WERI-Rb-1 (cell line): ENCODE measurements at regions not wholly inside any gene's neighbourhood (a gene's known extent, or its start where the extent isn't known, plus 50 kb on each side); places are given as distances from the start of the nearest gene placed in this dataset.

Source experiments
- DNase-seq: peaks from one replicate; pipeline ENCODE4 v3.0.0-alpha.2; 2020
- H3K27ac ChIP-seq: fragments of 250-450 bp; sonication (Bioruptor Pico); 2 replicates; pipeline ENCODE4 v1.5.1; 2020; ENCODE audit warnings: mild to moderate bottlenecking, moderate library complexity
- H3K27me3 ChIP-seq: fragments of 250-450 bp; sonication (Bioruptor Pico); 2 replicates; pipeline ENCODE4 v1.5.1; 2021; ENCODE audit warnings: mild to moderate bottlenecking, low read depth, moderate library complexity; ENCODE audit not compliant: insufficient read depth, severe bottlenecking
- H3K36me3 ChIP-seq: fragments of 250-450 bp; sonication (Bioruptor Pico); 2 replicates; pipeline ENCODE4 v1.5.1; 2020; ENCODE audit warnings: mild to moderate bottlenecking, moderate library complexity
- H3K4me3 ChIP-seq: 2 replicates; pipeline ENCODE4 v1.5.1; 2011; ENCODE audit warnings: low read depth, mild to moderate bottlenecking, control low read depth, low read length
- H3K9me3 ChIP-seq: fragments of 250-450 bp; sonication (Bioruptor Pico); 2 replicates; pipeline ENCODE4 v1.5.1; 2021; ENCODE audit warnings: mild to moderate bottlenecking, moderate library complexity; ENCODE audit not compliant: severe bottlenecking
- CTCF ChIP-seq: IDR thresholded peaks from 2 replicates; pipeline ENCODE4 v1.5.1; 2011; ENCODE audit warnings: low read depth, mild to moderate bottlenecking, control low read depth, inconsistent platforms, low read length

- Histone ChIP-seq H3K36me3 (no peaks in the 10 kb centered on the region), H3K9me3 (no peaks in the 10 kb centered on the region), H3K4me3 (no peak overlapping the region), H3K27ac (no peak overlapping the region), H3K27me3 (no peaks in the 10 kb centered on the region)
- no peak for TF ChIP-seq CTCF
- no peak for DNase-seq
Measured at GRCh38 chr13:90709319-90709718, 638.2 kb upstream of the MIR17HG start.

GRCh38 chr13:90710164-90710759 is 637.2 kb upstream of the MIR17HG start:
- DNase-seq: no peak
- Histone ChIP-seq H3K27me3 (no peaks in the 10 kb centered on the region), H3K9me3 (no peaks in the 10 kb centered on the region), H3K4me3 (no peak overlapping the region), H3K27ac (no peak overlapping the region), H3K36me3 (no peaks in the 10 kb centered on the region)
- TF ChIP-seq CTCF: no peak

- H3K27ac ChIP-seq: no peak overlapping the region
- DNase-seq: no peak
- H3K27me3 ChIP-seq: no peaks in the 10 kb centered on the region
- H3K36me3 ChIP-seq: no peaks in the 10 kb centered on the region
- H3K4me3 ChIP-seq: no peak overlapping the region
- TF ChIP-seq CTCF: no peak
- H3K9me3 ChIP-seq: no peaks in the 10 kb centered on the region
Measured at GRCh38 chr13:90713441-90714133, 633.9 kb upstream of the MIR17HG start.

GRCh38 chr13:90715485-90715884 is 632.0 kb upstream of the MIR17HG start:
- no peak overlapping the region for H3K4me3 ChIP-seq
- TF ChIP-seq CTCF: no peak
- no peak for DNase-seq
- H3K27ac ChIP-seq: no peak overlapping the region
- no peaks in the 10 kb centered on the region for H3K9me3 ChIP-seq
- no peaks in the 10 kb centered on the region for H3K36me3 ChIP-seq
- no peaks in the 10 kb centered on the region for H3K27me3 ChIP-seq

- Histone ChIP-seq H3K36me3 (no peaks in the 10 kb centered on the region), H3K4me3 (no peak overlapping the region), H3K9me3 (no peaks in the 10 kb centered on the region), H3K27ac (no peak overlapping the region), H3K27me3 (no peaks in the 10 kb centered on the region)
- no peak for TF ChIP-seq CTCF
- no peak for DNase-seq
Measured at GRCh38 chr13:90717451-90717936, 630.0 kb upstream of the MIR17HG start.
